DMS53 treated with DMSO at 0.1 percent for 48 hours (cell line): ENCODE measurements at regions not wholly inside any gene's neighbourhood (a gene's known extent, or its start where the extent isn't known, plus 50 kb on each side); places are given as distances from the start of the nearest gene placed in this dataset.

Experiments used
- DNase-seq: peaks from one replicate; lab custom pipeline; 2025; ENCODE audit not compliant: unreplicated experiment; lab: John Stamatoyannopoulos, UW

DNA sequence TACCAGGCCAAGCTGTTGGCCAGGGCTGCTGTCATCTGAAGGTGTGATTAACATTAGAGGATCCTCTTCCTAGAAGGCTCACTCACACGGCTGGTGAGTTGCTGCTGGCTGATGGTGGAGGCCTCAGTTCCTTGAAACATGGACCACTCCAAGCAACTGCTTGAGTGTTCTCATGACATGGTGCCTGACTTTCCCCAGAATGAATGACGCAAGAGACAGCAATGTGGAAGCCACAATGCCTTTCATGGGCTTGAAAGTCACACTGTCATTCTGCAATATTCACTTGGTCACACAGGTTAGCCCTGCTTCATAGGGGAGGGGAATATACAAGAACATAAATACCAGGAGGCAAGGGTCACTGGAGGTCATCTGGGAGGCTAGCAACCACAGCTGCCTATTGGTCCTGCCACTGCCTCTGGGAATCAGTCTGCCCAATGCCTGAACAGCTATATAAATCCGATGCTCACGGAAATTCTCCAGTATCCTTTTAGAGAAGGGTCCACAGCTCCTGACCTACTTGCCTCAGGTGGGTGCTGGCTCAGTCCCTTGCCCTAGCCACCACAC is 97.1 kb upstream of the MAML3 start:
- DNase-seq, result no peak

DNA sequence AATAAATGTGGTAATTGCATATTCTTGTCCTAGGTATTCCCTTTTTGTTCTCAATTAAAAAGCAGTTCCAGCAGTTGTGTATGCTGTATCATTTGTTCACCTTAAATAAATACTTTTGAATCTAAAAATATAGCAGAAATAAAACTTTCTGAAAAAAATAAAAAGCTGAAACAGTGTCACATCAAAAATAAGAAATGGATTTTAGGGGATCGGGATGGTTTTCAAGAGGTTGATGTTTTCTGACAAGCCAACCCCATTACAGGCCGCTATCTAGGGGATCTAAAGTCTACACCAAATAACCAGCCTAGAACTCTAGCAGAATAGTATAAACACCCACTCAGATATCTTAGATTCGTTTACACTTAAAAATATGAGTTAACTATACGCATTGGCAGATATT is 95.4 kb upstream of the MAML3 start:
- no peak for DNase-seq

DNA sequence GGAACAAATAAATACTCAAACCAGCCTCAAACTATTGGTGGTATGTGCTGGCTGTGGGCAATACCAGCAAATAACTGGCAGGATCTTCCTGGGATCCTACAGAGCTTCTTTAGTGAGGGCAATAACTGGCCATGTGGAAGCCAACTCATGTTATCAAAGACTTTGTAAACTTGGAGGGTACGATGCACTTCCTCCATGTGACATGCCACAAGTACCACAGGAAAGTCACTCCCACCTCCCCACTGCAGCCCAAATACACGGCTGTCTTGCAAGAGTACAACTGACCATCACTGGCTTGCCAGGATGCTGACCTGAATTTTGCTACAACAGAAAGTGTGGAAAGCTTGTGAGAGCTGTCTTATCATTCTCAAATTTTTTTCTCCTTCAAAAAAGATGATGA is 93.3 kb upstream of the MAML3 start:
- no peak for DNase-seq

DNA sequence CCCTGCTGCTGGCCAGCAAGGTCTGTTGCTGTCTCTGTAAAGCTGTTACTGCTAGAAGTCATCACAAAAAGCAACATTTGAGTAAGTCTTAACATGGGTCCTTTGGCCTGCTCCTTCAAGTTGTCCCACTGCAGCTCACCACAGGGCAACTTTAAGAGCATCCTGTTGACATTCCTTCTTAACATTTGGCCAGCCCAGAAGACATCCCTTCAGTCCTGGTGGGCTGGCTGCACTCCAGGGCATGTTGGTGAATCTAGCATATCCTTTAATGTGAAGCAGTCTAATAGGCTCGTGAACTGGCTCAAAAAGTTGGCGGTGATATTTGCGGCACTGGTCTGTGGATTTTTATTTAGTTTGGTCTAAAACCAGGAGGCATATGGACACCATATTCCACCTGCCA is 92.2 kb upstream of the MAML3 start:
- no peak for DNase-seq

DNA sequence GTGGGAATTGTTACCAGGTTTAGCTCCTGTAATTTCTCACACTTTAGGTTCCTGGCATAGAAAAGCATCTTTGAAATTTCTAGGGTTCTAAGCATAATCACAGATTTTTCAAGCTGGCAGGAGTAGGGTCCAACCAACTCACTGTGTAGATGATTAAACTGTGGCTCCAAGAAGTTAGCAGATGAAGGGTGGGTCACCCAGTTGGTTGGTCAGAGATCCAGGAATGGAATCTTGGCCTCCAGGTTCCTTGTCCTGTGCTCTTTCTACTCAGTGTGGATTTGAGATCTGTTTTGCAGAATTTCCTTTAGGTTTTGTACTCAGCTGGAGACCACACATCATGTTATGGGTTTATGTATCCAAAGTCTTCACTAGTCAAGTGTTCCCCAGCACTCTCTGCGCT is 90.3 kb upstream of the MAML3 start:
- DNase-seq, result no peak

DNA sequence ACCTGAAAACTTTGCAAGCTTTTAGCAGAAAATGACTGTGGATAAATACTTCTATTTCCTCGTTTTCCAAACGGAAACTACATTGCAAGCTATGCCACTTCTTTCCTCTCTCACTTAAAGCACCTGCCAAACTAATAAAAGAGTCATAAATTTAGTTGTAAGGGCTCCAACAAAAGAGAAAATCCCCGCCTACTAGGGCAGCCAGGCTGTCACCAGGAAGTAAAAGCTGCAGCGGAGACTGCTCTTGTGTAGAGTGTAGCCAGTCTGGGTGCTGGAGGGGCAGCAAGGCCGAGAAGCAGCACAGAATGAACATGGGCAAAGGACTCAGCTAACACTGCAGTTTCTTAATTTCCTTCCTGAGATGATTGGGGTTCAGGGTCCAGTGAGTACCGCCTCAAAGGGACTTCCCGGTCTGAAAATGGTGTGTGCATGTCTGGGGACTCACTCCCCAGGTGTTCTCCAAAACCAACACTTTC is 89.3 kb upstream of the MAML3 start:
- peak; percentile 57 for DNase-seq

DNA sequence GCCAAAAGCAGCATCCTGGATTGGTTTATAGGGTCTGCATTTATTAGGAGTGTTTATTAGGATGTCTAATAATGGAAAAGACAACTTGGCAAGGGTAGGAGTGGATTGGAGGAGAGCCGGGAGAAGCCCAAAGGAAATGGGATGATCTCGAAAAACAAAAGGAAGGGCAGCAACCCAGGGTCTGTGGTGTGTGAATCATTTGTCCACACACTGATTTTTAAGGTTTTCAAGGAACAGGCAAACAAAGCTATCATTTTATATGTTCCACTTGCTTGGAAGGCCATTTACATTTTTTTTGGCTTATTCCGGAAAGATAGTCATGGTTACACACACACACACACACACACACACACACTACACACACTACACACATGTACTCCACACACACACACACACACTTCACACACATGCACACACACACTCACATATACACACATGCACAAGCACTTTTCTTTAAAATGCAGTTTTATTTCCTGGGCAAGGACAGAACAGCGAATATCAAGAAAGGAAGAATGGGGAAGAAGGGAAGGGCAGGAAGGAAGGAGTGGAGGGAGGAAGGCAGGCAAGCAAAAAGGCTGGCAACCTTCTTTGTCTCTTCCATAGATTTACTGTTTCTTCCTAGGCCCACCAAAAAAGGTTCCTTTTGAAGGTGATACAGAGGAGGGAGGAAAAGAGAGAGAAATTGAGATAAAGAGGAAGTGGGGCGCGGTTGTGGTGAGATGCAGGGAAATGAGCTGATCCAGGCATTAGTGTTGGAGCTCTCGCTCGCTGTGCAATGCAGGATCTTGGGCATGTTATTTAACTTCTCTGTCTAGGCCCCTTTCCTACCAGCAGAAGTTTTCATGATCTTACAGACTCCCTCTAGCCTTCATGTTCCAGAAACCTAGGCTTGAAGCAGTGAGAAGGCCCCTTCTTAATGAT is 88.6 kb upstream of the MAML3 start:
- DNase-seq, result no peak

DNA sequence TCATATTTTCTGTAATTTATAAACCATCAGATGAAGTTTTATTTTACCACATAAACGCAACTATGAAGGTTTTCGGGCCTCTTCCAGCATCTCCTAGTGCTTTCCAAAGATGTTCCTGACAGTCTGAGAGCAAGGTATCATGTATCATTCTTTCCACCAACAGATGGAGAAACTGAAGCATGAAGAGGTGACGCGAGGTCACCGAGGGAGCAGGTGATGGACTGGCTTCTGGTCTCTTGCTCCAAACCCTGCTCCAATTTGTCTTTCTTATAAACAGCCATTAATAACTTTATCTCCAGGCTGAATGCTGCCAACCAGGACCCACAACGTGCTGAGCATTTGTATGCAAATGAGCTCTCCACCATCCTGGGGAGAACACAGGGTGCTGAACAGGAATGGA is 86.3 kb upstream of the MAML3 start:
- DNase-seq, result peak; percentile 46

DNA sequence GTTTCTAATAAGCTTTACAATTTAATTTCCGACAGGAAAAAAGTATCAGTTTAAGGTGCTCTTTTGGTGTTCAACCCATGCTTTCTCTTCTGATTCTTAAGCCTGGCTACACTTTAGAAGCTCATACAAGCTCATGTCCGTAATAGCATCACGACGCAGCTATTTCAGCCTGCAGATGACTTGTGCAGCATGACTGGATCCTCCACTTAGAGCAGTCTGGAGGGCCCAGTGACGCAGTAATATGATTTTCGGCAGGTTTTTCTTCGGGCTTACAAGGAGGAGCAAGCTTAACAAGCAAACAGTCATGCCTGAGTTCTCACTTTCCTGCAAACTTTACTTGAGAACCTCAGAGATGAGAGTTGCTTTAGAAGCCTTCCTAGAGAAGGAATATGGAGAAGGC is 85.3 kb upstream of the MAML3 start:
- peak; percentile 54 for DNase-seq

DNA sequence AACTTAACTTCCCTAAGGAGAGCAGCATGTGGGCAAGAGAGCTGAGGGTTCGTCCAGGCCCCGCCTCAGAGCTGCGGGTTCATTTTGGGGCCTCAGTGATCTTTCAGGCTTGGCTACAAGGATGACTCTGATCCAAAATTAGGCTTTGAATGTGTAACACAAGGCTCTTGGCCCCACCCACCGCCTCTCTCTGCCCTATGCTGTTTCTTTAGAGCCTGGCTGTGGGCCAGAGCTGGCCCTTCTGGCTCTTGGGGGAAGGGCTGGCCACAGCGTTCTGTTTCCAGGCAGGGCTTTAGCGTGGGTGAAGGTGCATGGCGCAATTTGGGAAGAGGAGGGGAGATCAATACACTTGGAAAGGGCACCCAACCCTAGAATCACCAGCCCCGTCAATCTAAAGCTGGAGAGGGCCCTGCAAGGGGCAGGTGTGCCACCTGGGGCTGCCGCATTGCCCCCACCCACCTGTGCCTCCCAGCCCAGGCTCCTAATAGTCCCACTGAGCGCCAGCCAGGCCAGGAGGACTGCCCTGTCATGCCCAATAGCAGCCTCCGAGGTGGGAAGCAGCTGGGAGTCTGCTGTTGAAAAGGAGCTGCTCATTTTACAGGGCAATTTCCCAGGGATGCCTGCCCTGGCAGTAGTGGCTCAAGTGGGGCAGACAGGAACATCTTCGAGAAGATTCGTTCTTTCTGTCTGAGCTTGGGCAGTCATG is 84.5 kb upstream of the MAML3 start:
- peak; percentile 63 for DNase-seq

DNA sequence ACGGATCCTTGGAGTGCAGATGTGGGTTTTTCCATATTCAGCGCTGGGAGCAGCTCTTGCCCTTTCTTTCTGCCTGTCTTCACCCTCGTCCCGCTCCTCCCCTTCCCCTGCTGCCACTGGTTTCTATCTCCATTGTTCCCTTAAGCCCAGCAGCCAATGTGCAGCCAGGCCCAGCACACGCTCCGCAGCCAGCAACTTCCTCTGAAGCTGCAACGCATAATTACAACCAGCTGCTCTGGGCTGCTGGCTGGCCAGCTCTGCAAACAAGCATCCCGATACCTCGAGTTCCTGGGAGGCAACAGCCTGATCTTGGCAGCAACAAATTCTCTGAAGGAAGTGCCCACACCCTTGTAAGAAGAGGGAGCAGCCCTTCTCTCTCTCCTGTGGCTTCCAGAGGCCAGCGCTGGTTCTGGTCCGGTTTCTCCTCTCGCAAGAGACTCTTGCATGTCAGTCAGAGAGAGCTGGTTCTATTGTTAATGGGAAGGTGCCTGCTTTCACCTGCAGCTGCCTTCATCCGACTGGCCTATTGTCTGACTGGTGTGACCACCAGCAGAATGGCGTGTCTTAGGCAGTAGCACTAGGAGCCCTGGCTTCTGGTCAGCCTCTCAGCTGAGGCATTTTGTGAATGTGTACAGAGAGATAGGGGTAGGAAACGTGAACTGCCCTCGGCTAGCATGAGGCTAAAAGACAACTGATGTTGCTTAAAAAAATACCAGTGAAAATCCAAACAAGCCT is 83.8 kb upstream of the MAML3 start:
- DNase-seq, result peak; percentile 84

DNA sequence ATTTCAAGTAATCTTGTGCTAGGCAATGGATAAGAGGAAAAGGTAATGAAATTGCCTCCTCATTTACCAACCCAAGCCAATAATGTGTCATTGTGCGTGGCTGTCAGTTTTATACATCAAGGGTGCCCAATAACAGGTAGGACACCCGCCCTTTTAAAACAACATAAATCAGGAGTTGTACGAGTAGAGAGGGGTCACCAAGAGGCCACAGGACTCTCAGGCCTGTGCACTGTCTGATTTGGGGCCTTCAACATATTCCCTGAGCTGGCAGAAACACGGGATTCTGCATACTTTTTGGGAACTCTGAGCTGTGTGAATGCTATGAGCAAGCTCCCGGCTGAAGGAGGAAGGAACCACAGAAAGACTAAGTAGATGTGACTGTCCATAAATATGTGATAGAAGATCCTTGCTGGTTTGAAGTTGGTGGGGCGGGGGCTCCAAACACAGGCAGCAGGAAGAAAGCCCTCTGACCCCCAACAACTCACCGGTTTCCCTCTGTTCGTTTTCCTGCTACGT is 82.7 kb upstream of the MAML3 start:
- DNase-seq, result no peak

DNA sequence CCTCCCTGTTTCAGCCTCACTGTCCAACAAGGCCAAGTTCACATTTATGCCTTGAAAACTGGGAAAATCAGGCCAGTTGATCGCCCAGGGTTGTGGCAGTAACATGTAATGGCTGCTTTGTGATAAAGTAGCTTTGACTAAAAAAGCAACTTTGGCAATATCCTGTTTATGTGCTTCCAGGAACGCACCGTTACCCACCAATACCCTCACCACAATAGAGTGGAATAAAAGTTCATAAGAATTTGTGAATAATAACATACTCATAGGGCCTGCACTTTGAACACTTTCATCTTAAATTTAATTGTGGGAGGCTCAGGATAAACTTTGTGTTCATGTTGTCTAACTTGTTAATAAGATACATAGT is 80.7 kb upstream of the MAML3 start:
- no peak for DNase-seq

DNA sequence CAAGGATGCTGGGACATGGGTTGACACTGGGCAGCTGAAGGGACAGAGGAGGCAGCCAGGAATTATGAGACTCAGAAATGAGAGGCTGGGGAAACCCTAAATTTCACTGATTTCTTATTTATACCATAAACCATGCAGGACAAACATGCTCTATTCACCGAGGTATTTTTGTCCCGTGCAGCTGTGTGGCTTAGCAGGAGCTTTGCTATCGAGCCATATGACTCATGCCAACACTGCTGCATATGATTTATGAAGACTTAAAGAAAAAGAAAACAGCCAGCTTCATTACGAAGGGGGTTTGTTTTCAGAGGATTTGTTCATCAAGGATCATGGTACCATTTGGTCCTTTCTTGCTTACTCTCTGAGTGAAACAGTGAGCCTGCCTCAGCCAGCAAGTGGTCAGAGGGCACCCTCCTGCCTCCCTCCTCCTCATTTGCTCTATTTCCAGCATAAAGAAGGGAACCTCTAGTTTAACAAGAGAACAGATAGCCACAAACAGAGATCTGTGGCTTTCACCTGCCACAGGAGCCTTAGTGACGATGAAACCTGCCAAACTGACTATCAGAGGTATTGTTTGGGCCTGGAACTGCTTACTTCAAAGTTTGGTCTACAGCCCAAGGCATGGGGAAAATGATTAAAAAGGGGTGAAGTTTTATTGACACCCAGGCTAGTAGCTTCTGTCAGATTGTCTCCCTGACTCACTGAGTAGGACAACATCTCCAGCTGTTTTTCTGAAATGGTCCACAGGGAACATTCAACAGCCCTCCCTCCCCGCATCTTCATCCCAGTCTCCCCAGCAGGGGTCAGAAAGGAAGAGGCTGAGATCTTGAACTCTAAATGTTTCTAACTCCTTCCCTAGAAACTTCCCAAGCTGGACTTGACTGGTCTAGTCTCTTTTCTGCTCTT is 80.1 kb upstream of the MAML3 start:
- DNase-seq, result no peak

DNA sequence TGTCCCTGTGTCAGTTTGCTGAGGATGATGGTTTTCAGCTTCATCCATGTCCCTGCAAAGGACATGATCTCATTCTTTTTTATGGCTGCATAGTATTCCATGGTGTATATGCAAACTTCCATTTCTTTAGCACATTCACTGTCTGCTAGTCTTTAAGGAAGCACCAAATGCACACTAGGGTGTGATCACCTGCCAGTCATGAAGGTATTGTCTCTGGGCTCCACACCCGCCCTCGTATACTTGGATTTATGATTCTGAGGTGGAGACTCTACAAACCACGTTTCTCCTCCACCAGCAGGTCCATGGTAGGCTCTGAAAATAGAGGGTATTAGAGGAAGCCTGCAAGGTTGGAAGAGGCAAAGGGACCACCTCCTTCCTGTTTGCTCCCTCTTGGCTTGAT is 75.9 kb upstream of the MAML3 start:
- DNase-seq, result no peak

DNA sequence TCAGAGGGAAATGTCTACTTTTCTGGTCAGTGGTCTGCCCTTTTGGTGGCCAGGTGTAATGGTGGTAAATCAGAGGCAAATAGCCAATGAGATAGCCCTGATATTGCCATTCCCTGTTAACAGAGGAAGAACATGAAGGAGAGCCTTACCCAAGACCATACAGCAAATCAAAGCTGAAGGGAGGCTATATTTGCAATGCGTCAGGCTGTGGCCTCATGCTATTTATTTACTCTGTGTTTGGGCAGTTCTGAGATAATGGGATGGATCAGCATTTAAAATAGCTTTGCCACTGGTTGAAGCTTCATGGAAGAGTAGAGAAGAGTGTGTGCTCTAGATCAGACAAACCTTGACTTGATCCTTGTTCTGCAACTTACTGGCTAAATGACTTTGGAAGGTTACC is 73.3 kb upstream of the MAML3 start:
- no peak for DNase-seq

DNA sequence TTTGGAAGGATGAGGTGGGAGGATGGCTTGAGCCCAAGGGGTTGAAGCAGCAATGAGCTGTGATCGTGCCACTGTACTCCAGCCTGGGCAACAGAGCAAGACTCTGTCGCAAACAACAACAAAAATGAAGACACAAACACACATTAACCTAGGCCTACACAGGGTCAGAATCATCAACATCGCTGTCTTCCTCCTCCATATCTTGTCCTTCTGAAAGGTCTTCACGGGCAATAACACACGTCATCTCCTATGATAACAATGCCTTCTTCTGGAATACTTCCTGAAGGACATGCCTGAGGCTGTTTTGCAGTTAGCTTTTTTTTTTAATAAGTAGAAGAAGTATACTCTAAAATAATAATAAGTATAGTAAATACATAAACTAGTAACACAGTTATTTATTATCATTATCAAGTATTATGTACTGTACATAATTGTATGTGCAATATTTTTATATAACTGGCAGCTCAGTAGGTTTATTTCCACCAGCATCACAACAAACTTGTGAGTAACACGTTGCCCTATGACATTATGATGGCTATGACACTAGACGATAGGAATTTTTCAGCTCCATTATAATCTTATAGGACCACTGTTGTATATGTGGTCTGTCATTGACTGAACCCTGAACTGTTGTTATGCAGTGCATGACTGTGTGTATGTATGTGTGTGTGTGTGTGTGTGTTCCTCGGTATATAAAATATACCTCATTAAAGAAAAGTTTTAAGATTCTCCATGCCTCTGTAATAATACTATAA is 69.2 kb upstream of the MAML3 start:
- DNase-seq, result no peak

DNA sequence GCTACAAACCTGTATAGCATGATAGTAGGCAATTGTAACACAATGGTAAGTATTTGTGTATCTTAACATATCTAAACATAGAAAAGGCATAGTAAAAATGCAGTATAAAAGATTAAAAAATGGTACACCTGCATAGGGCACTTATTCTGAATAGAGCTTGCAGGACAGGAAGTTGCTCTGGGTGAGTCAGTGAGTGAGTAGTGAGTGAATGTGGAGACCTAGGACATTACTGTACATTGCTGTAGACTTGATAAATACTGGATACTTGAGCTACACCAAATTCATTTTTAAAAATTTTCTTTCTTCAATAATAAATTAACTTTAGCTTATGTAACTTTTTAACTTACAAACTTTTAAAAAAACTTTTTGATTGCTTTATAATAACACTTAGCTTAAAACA is 68.2 kb upstream of the MAML3 start:
- peak; percentile 35 for DNase-seq

DNA sequence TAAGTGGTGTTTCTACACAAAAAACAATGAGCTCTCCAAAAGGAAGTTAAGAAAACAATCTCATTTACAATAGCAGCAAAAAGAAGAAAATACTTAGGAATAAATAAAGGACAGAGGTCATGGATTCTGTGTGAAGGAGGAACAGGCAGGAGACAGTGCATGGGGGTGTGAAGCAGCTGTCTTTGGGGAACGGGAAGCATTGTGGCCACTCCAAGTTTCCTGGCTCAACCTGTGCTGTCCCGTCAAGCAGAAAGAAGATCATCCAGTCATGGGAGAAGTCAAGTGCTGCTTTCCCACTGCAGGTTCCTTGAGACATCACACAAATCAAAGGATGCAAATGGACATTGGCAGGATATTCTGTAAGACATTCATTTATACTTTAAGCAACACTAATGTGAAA is 66.1 kb upstream of the MAML3 start:
- no peak for DNase-seq
